Neuron (in vitro differentiated cells): ENCODE measurements at regions not wholly inside any gene's neighbourhood (a gene's known extent, or its start where the extent isn't known, plus 50 kb on each side); places are given as distances from the start of the nearest gene placed in this dataset.

Experiments
- H2AFZ ChIP-seq: one replicate; pipeline ENCODE4 v1.6.1; 2013; ENCODE audit warnings: low read depth, mild to moderate bottlenecking, inconsistent platforms, low read length, moderate library complexity
- H3K27me3 ChIP-seq: one replicate; pipeline ENCODE4 v1.6.1; 2013; ENCODE audit warnings: low read length; ENCODE audit not compliant: insufficient read depth
- H3K36me3 ChIP-seq: one replicate; pipeline ENCODE4 v1.6.1; 2013; ENCODE audit warnings: low read length; ENCODE audit not compliant: insufficient read depth
- H3K4me1 ChIP-seq: one replicate; pipeline ENCODE4 v1.6.1; 2013; ENCODE audit warnings: low read length; ENCODE audit not compliant: insufficient read depth
- H3K4me3 ChIP-seq: 2 replicates; pipeline ENCODE4 v1.5.1; 2013; ENCODE audit warnings: mild to moderate bottlenecking, low read length, moderate library complexity
- H3K9me3 ChIP-seq: one replicate; pipeline ENCODE4 v1.6.1; 2013; ENCODE audit warnings: low read length

GRCh38 chr18:60563082-60563481, 190.5 kb upstream of the MC4R start:
- Histone ChIP-seq H3K9me3 (no peaks in the 10 kb centered on the region), H3K36me3 (no peaks in the 10 kb centered on the region), H3K27me3 (no peaks in the 10 kb centered on the region)

DNA sequence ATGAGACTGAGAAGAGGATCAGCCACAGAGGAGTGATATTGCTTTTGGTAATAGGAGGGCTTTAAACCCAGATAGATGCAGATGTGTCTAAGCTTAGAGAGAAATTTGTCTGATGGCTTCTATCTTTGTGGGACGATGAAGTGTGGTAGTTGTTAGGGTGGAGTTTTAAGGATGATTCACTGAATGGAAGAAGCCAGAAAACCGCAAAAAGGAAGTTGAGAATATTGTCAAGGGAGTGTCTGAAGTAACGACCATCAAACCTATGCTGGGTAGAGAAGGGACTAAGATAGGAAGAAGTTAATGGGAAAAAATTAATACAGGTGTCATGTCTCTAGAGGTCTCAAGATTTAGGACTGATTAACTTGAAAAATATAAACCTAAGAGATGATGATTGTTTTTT, 195.6 kb upstream of the MC4R start:
- no peak overlapping the region for H2AFZ ChIP-seq
- no peak overlapping the region for H3K4me3 ChIP-seq
- no peaks in the 10 kb centered on the region for H3K4me1 ChIP-seq
- no peaks in the 10 kb centered on the region for H3K36me3 ChIP-seq
- no peaks in the 10 kb centered on the region for H3K9me3 ChIP-seq
- H3K27me3 ChIP-seq: no peaks in the 10 kb centered on the region

More at GRCh38 chr18:60563082-60563481, 190.5 kb upstream of the MC4R start:
- no peak overlapping the region for H3K4me3 ChIP-seq
- H2AFZ ChIP-seq: no peak overlapping the region
- H3K4me1 ChIP-seq: peaks cover 18% of the 10 kb centered on the region

DNA sequence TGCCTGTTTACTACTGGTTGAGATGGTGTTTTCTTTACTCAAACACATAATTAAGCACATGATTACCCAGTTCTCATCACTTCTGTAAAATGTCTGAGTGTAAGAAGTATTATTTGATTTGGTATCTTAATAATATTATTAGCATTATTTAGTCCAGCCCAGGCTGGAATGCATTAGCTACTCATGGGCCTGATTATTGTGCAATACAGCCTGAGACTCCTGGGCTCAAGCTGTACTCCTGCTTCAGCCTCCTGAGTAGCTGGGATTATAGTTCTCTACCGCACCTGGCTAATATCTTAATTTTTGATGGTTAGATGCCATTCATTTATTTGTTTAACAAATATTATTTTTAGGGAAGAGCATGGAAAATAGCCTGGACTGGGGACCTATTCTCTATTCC, 197.6 kb upstream of the MC4R start:
- Histone ChIP-seq H2AFZ (no peak overlapping the region), H3K27me3 (no peaks in the 10 kb centered on the region), H3K9me3 (no peaks in the 10 kb centered on the region), H3K4me1 (no peaks in the 10 kb centered on the region), H3K36me3 (no peaks in the 10 kb centered on the region), H3K4me3 (no peak overlapping the region)

GRCh38 chr18:60577457-60577856, 204.9 kb upstream of the MC4R start:
- Histone ChIP-seq H3K4me3 (no peak overlapping the region), H2AFZ (no peak overlapping the region), H3K4me1 (no peaks in the 10 kb centered on the region), H3K9me3 (no peaks in the 10 kb centered on the region), H3K27me3 (no peaks in the 10 kb centered on the region), H3K36me3 (no peaks in the 10 kb centered on the region)

GRCh38 chr18:60585670-60586069, 213.1 kb upstream of the MC4R start:
- Histone ChIP-seq H3K4me1 (no peaks in the 10 kb centered on the region), H3K9me3 (no peaks in the 10 kb centered on the region), H3K4me3 (no peak overlapping the region), H3K36me3 (no peaks in the 10 kb centered on the region), H2AFZ (no peak overlapping the region), H3K27me3 (no peaks in the 10 kb centered on the region)

DNA sequence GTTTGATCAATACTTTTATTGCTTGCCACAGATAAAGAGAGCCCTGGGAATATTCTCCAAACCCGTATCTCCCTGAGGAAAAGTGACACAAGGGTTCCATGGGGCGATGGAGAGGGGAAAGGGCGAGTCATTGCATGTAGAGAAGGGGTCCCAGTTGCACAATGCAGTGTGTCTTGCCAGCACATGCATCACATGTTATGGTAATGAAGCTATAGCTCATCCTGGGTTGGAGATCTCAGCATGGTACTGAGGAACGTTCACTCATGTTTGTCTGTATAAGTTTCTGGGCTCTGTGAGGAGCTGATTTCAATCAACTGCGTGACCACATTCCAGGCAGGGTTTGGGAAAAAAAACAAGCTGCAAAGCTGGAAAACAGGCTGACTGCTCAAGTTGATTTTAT, 220.7 kb upstream of the MC4R start:
- no peaks in the 10 kb centered on the region for H3K4me1 ChIP-seq

GRCh38 chr18:60596928-60597327, 224.4 kb upstream of the MC4R start:
- Histone ChIP-seq H3K36me3 (no peaks in the 10 kb centered on the region), H2AFZ (no peak overlapping the region), H3K4me3 (no peak overlapping the region), H3K27me3 (no peaks in the 10 kb centered on the region), H3K4me1 (no peaks in the 10 kb centered on the region), H3K9me3 (no peaks in the 10 kb centered on the region)

More for the DNA sequence above, 220.7 kb upstream of the MC4R start:
- Histone ChIP-seq H3K36me3 (no peaks in the 10 kb centered on the region), H2AFZ (no peak overlapping the region), H3K27me3 (no peaks in the 10 kb centered on the region), H3K9me3 (no peaks in the 10 kb centered on the region), H3K4me3 (no peak overlapping the region)

- H3K4me1 ChIP-seq: no peaks in the 10 kb centered on the region
- no peaks in the 10 kb centered on the region for H3K27me3 ChIP-seq
- H3K9me3 ChIP-seq: no peaks in the 10 kb centered on the region
- no peak overlapping the region for H2AFZ ChIP-seq
- no peaks in the 10 kb centered on the region for H3K36me3 ChIP-seq
- H3K4me3 ChIP-seq: no peak overlapping the region
Observed at GRCh38 chr18:60599267-60599666, 226.7 kb upstream of the MC4R start.

DNA sequence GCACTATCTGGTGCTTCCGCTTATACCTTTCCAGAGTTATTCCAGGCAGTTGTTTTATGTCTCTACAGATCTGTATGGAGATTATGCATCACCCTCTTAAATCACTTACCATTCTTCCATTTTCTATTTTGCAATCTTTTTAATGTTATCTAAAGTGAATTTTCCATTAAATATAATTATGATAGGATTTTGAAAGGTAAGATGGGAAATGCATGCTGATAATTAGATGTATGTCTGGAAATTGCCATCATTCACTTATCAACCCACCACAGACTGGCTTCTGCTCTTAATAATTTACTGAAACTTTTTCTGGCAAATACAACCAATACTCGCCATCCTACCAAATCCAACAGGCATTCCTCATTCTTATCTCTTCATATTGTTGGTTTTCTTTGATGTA, 227.4 kb upstream of the MC4R start:
- Histone ChIP-seq H3K9me3 (no peaks in the 10 kb centered on the region), H2AFZ (no peak overlapping the region), H3K4me3 (no peak overlapping the region), H3K27me3 (no peaks in the 10 kb centered on the region), H3K4me1 (no peaks in the 10 kb centered on the region), H3K36me3 (no peaks in the 10 kb centered on the region)

DNA sequence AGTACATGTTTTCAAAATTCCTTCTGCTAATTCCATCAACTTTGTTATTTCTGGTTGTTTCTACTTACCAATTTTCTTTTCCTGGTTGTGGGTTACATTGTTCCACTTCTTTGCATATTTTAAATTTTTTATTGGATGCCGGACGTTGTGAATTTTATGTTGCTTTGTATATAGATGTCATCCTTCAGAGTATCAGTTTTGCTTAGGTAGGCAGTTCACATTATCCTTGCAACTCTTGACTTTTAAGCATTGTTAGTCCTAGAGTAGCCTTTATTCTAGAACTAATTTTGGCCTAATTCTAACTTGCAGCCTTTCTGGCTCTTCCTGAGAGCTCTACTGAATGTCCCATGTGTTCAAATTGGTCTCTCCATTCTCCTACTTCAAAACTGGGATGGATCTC, 228.7 kb upstream of the MC4R start:
- no peaks in the 10 kb centered on the region for H3K27me3 ChIP-seq
- H3K36me3 ChIP-seq: no peaks in the 10 kb centered on the region
- no peak overlapping the region for H3K4me3 ChIP-seq
- no peaks in the 10 kb centered on the region for H3K9me3 ChIP-seq
- H2AFZ ChIP-seq: no peak overlapping the region
- no peaks in the 10 kb centered on the region for H3K4me1 ChIP-seq

DNA sequence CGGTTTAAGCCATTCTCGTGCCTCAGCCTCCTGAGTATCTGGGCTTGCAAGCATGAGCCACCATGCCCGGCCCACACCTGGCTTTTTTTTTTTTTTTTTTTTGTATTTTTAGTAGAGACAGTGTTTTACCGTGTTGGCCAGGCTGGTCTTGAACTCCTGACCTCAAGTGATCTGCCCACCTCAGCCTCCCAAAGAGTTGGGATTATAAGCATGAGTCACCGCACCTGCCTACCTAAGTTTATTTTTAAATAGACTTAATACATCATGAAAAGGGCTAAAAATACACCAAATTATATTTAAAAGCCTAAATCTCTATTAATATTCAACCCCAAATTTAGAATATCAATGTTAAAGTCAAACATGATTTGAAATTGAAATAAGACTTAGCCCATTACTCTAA, 250.8 kb upstream of the MC4R start:
- Histone ChIP-seq H3K9me3 (no peaks in the 10 kb centered on the region), H3K36me3 (no peaks in the 10 kb centered on the region)

DNA sequence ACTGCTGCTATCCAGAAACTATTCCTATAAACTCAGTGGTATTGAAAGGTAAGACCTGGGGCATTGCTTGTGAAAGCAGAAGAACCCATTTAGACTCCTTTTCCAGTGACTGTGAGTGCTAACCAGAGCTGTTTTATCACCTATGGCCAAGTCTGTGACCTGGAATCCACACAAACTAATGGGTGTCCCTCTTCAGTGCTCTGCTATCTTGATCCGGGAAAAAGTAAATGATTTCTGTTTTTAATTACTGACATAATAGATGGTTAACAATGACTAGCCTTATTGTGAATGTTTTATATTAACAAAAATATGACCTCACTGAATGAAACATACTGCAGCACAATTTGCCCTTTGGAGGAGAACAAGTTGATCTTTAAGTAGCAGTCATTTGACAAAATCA, 251.6 kb upstream of the MC4R start:
- Histone ChIP-seq H3K4me3 (no peak overlapping the region), H2AFZ (no peak overlapping the region), H3K27me3 (no peaks in the 10 kb centered on the region), H3K4me1 (no peaks in the 10 kb centered on the region), H3K36me3 (no peaks in the 10 kb centered on the region), H3K9me3 (no peaks in the 10 kb centered on the region)

More for the DNA sequence above, 250.8 kb upstream of the MC4R start:
- no peak overlapping the region for H2AFZ ChIP-seq
- H3K27me3 ChIP-seq: no peaks in the 10 kb centered on the region
- no peaks in the 10 kb centered on the region for H3K4me1 ChIP-seq
- no peak overlapping the region for H3K4me3 ChIP-seq

- H3K4me3 ChIP-seq: no peak overlapping the region
- H3K36me3 ChIP-seq: no peaks in the 10 kb centered on the region
- no peak overlapping the region for H2AFZ ChIP-seq
- no peaks in the 10 kb centered on the region for H3K27me3 ChIP-seq
- no peaks in the 10 kb centered on the region for H3K4me1 ChIP-seq
- H3K9me3 ChIP-seq: no peaks in the 10 kb centered on the region
Observed at GRCh38 chr18:60639836-60640235, 267.3 kb upstream of the MC4R start.

GRCh38 chr18:60643009-60643408, 270.4 kb upstream of the MC4R start:
- Histone ChIP-seq H3K27me3 (no peaks in the 10 kb centered on the region), H3K4me3 (no peak overlapping the region), H3K36me3 (no peaks in the 10 kb centered on the region), H2AFZ (no peak overlapping the region), H3K4me1 (no peaks in the 10 kb centered on the region), H3K9me3 (no peaks in the 10 kb centered on the region)
